GM12878 (cell line): ENCODE measurements at regions not wholly inside any gene's neighbourhood (a gene's known extent, or its start where the extent isn't known, plus 50 kb on each side); places are given as distances from the start of the nearest gene placed in this dataset.

Experiments used
- ATAC-seq: fragments of 200-7000 bp; cut with Tn5 transposase; 3 replicates; pipeline ENCODE4 v1.9.1; 2020; ENCODE audit warnings: mild to moderate bottlenecking, moderate library complexity
- BruUV-seq: library from RNA; stranded (reverse); fragments of 400-500 nt; replicated peaks from 2 replicates; lab custom pipeline; 2021; lab: Mats Ljungman, UMichigan
- CTCF ChIA-PET: fragments of 300-600 bp; sonication (Branson Sonifier 250); formaldehyde crosslinking; extraction: SDS; loops from one replicate; lab custom pipeline; 2021; ENCODE audit warnings: inconsistent platforms; lab: Yijun Ruan, JAX
- POLR2A ChIA-PET: fragments of 350-600 bp; formaldehyde crosslinking; extraction: SDS; loops from one replicate; lab custom pipeline; 2021; ENCODE audit warnings: inconsistent platforms; lab: Charles Lee
- RAD21 ChIA-PET: fragments of 300-600 bp; sonication (Branson Sonifier 250); formaldehyde crosslinking; loops from one replicate; lab custom pipeline; 2023; ENCODE audit warnings: antibody characterized with exemption; ENCODE audit not compliant: unreplicated experiment; lab: Charles Lee
- SMC1A ChIA-PET: fragments of 300-600 bp; sonication (Branson Sonifier 250); formaldehyde crosslinking; loops from one replicate; lab custom pipeline; 2023; ENCODE audit not compliant: unreplicated experiment, uncharacterized antibody; lab: Charles Lee
- DNase-seq: peaks from one replicate; pipeline ENCODE4 v3.0.0-alpha.2; 2011; ENCODE audit warnings: low read depth, low spot score
- FAIRE-seq: peaks from 3 replicates; lab custom pipeline; 2011; peaks lifted over from hg19 to GRCh38; lab: Jason Lieb, UNC
- H2AFZ ChIP-seq: 2 replicates; pipeline ENCODE4 v1.6.0; 2011; ENCODE audit warnings: low read depth, low read length, control low read depth; ENCODE audit not compliant: control insufficient read depth
- H3K27ac ChIP-seq: 2 replicates; pipeline ENCODE4 v1.5.1; 2011; ENCODE audit warnings: control low read depth; ENCODE audit not compliant: control insufficient read depth, insufficient read depth
- H3K27me3 ChIP-seq, 2 experiments: replicated peaks in 1 of 2; 2 replicates each; pipeline versions ENCODE4 v1.6.0 to v1.6.1; 2011; ENCODE audit warnings: low read length in 1 of 2; ENCODE audit not compliant: control insufficient read depth in 2 of 2, insufficient read depth in 2 of 2
- H3K36me3 ChIP-seq, 2 experiments: 2 replicates each; pipeline ENCODE4 v1.5.1; 2011; ENCODE audit warnings: low read length in 1 of 2; ENCODE audit not compliant: control insufficient read depth in 2 of 2, insufficient read depth in 2 of 2
- H3K4me1 ChIP-seq: 2 replicates; pipeline ENCODE4 v1.6.1; 2011; ENCODE audit warnings: mild to moderate bottlenecking, low read length, moderate library complexity, mixed read lengths; ENCODE audit not compliant: control insufficient read depth, insufficient read depth
- H3K4me2 ChIP-seq: 2 replicates; pipeline ENCODE4 v1.6.0; 2011; ENCODE audit warnings: control low read depth; ENCODE audit not compliant: control insufficient read depth, insufficient read depth
- H3K4me3 ChIP-seq: fragments of 200-600 bp; sonication (generic); 2 replicates; pipeline ENCODE4 v1.5.1; 2016
- H3K79me2 ChIP-seq: 2 replicates; pipeline ENCODE4 v1.6.0; 2011; ENCODE audit warnings: low read length; ENCODE audit not compliant: control insufficient read depth, insufficient read depth
- H3K9ac ChIP-seq: 2 replicates; pipeline ENCODE4 v1.8.0; 2011; ENCODE audit warnings: low read length, control low read depth, mixed read lengths; ENCODE audit not compliant: control insufficient read depth, insufficient read depth
- H3K9me3 ChIP-seq: replicated peaks from 3 replicates; pipeline ENCODE4 v1.5.1; 2011; ENCODE audit warnings: mild to moderate bottlenecking, low read length; ENCODE audit not compliant: control insufficient read depth, insufficient read depth
- H4K20me1 ChIP-seq: 2 replicates; pipeline ENCODE4 v1.6.0; 2011; ENCODE audit not compliant: control insufficient read depth, insufficient read depth
- CHD1 ChIP-seq: IDR thresholded peaks from 2 replicates; pipeline ENCODE4 v1.6.1; 2012; ENCODE audit warnings: low read depth, low read length, improper control_type of control experiment
- CHD2 ChIP-seq: IDR thresholded peaks from 2 replicates; pipeline ENCODE4 v1.6.1; 2011; ENCODE audit warnings: low read depth, low read length, improper control_type of control experiment, borderline replicate concordance
- HDAC6 ChIP-seq: fragments of 200-600 bp; sonication (generic); IDR thresholded peaks from one replicate; pipeline ENCODE4 v1.8.0; 2017; ENCODE audit warnings: antibody characterized with exemption; ENCODE audit not compliant: unreplicated experiment
- HDGF ChIP-seq: fragments of 450-650 bp; IDR thresholded peaks from 2 replicates; pipeline ENCODE4 v1.6.1; 2016; ENCODE audit warnings: antibody characterized with exemption
- IKZF1 ChIP-seq: fragments of 450-650 bp; conservative IDR thresholded peaks from 2 replicates; pipeline ENCODE4 v1.6.1; 2017; ENCODE audit warnings: antibody characterized with exemption, mild to moderate bottlenecking
- IKZF2 ChIP-seq, 2 experiments: fragments of 450-650 bp; IDR thresholded peaks; 2 replicates each; pipeline ENCODE4 v1.6.1; 2017; ENCODE audit warnings: mild to moderate bottlenecking in 2 of 2, moderate library complexity in 2 of 2
- IRF4 ChIP-seq: IDR thresholded peaks from 2 replicates; pipeline ENCODE4 v1.6.1; 2011; ENCODE audit warnings: low read depth, low read length
- MXI1 ChIP-seq: fragments of 150-350 bp; IDR thresholded peaks from 2 replicates; pipeline ENCODE4 v1.6.1; 2011; ENCODE audit warnings: low read depth, mild to moderate bottlenecking, inconsistent platforms, low read length, improper control_type of control experiment
- NFYB ChIP-seq: IDR thresholded peaks from 2 replicates; pipeline ENCODE4 v1.6.1; 2011; ENCODE audit warnings: low read depth, mild to moderate bottlenecking, low read length, improper control_type of control experiment, moderate library complexity; ENCODE audit not compliant: insufficient read depth
- PAX5 ChIP-seq: IDR thresholded peaks from 2 replicates; pipeline ENCODE4 v1.6.1; 2011; ENCODE audit warnings: low read depth, low read length, borderline replicate concordance
- ZSCAN29 ChIP-seq: fragments of 450-650 bp; IDR thresholded peaks from 2 replicates; pipeline ENCODE4 v1.6.1; 2017; ENCODE audit warnings: mild to moderate bottlenecking, moderate library complexity
- WGBS: methylation state at CpG from one replicate; pipeline ENCODE4 v1.1.6; 2016; ENCODE audit warnings: low lambda C conversion rate; ENCODE audit not compliant: insufficient replicate concordance, insufficient coverage; ENCODE audit errors: missing lambda C conversion rate; 5-methylcytosine and 5-hydroxymethylcytosine counted together
- in situ Hi-C: fragments of 300-500 bp; cut with MboI; formaldehyde crosslinking; loops from 9 replicates; pipeline ENCODE4 v1.14.3; 2018; ENCODE audit warnings: mixed read lengths
- intact Hi-C: fragments of 100-400 bp; cut with micrococcal nuclease; formaldehyde crosslinking; loops from one replicate; pipeline ENCODE4 v1.14.2; 2022; ENCODE audit not compliant: unreplicated experiment
- TF ChIP-seq, protein P1 (sequence below): fragments of 450-650 bp; IDR thresholded peaks from 2 replicates; pipeline ENCODE4 v1.6.1; 2017; ENCODE audit warnings: antibody characterized with exemption, mild to moderate bottlenecking, moderate library complexity

DNA sequence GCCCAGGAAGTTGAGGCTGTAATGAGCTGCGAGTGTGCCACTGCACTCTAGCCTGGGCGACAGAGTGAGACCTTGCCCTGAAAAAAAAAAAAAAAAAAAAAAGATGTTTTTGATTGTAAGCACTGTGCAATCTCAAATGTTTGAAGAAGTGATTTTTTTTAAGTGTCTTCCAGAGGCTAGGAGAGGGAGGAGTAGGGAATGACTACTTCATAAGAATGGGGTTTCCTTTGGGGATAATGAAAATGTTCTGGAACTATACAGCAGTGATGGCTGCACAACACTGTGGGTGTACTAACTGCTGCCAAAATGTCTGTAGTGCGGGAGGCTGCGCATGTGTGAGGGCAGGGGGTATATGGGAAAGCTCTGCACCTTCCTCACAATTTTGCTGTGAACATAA lies 83.7 kb downstream of the MCFD2 start (continued):
- TF ChIP-seq IRF4 (no peak), MXI1 (no peak), HDAC6 (no peak)

DNA sequence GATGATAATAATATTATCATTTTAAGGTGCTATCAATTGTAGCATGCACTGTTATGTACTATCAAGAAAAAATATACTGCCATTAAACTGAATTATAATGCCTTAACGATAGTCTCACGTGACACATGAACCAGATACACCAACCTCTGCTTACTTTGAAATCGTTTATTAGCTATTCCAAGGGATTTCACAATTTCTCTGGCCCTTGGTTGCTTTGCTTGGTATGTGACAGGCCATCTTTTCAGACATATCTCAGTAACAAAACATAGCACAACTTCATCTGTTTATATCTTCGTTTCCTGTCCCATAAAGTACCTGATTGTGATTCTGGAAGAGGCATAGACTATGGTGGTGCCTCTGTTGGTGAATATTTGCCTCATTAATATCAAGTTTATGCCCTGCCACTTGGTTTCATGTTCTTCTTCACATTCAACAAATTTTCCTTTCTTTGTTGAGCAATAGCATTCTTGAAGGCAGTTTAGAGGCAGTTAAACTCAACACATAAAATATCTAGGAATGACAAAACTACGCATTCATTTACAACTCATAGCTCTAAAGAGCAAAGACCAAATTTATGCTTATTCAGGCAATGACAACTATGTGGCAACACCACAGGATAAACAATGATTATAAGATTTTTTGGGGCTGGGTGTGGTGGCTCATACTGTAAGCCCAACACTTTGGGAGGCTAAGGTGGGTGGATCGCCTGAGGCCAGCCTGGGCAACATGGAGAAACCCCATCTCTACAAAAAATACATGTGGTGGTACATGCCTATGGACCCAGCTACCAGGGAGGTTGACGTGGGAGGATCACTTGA lies 84.3 kb downstream of the MCFD2 start:
- ChIA-PET SMC1A (interaction anchor here (1.3 kb wide), 1 partner anchor 11 kb away, joined by 3 read pairs; no protein-coding TSS in a partner anchor), CTCF (interaction anchor here (0.8 kb wide), 1 partner anchor 557 kb away, joined by 3 read pairs; no protein-coding TSS in a partner anchor), RAD21 (no interaction called here), POLR2A (interaction anchor here (0.7 kb wide), 1 partner anchor 102 kb away, joined by 6 read pairs; no protein-coding TSS in a partner anchor)
- 26% methylated on average over 7 of the region's 7 CpGs for WGBS
- FAIRE-seq = no peak
- Histone ChIP-seq H3K4me1 (no peaks in the 10 kb centered on the region), H3K36me3 (no peaks in the 10 kb centered on the region), H3K4me2 (no peak overlapping the region), H3K9me3 (no peaks in the 10 kb centered on the region), H3K27me3 (peaks cover 0 to 4% of the 10 kb centered on the region in 2 experiments; a peak in 3 of 4 replicates), H4K20me1 (no peaks in the 10 kb centered on the region), H2AFZ (no peak overlapping the region), H3K79me2 (no peaks in the 10 kb centered on the region), H3K9ac (no peak overlapping the region), H3K27ac (no peak overlapping the region), H3K4me3 (no peak overlapping the region)
- BruUV-seq = no TSS peak
- intact Hi-C loops (no loop called here), in situ Hi-C loops (no loop called here)
- no peak for ATAC-seq
- TF ChIP-seq IKZF2 (IDR thresholded peaks at IDR 0.05) (no peak), CHD1 (no peak), CHD2 (no peak), HDGF (no peak), ZSCAN29 (no peak), NFYB (no peak), PAX5 (no peak), IKZF1 (no peak)
- TF ChIP-seq, protein P1, sequence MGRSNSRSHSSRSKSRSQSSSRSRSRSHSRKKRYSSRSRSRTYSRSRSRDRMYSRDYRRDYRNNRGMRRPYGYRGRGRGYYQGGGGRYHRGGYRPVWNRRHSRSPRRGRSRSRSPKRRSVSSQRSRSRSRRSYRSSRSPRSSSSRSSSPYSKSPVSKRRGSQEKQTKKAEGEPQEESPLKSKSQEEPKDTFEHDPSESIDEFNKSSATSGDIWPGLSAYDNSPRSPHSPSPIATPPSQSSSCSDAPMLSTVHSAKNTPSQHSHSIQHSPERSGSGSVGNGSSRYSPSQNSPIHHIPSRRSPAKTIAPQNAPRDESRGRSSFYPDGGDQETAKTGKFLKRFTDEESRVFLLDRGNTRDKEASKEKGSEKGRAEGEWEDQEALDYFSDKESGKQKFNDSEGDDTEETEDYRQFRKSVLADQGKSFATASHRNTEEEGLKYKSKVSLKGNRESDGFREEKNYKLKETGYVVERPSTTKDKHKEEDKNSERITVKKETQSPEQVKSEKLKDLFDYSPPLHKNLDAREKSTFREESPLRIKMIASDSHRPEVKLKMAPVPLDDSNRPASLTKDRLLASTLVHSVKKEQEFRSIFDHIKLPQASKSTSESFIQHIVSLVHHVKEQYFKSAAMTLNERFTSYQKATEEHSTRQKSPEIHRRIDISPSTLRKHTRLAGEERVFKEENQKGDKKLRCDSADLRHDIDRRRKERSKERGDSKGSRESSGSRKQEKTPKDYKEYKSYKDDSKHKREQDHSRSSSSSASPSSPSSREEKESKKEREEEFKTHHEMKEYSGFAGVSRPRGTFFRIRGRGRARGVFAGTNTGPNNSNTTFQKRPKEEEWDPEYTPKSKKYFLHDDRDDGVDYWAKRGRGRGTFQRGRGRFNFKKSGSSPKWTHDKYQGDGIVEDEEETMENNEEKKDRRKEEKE = no peak
- no peak for DNase-seq
